ENCODE measurements at regions not wholly inside any gene's neighbourhood (a gene's known extent, or its start where the extent isn't known, plus 50 kb on each side); places are given as distances from the start of the nearest gene placed in this dataset.

GRCh38 chr9:87181670-87182069 lies 234.4 kb upstream of the GAS1 start:
- Histone ChIP-seq H3K4me3 (replicated peaks in 1 of 3; ENCODE audit: insufficient read depth in 1 of 3, low read depth in 1 of 3, low read length in 3 of 3) (no peak overlapping the region), H4K20me1 (replicated peaks; ENCODE audit: control insufficient read depth, extremely low read depth, insufficient read depth, low read length) (no peaks in the 10 kb centered on the region), H3K4me2 (ENCODE audit: insufficient read depth, low read length) (no peak overlapping the region), H3K79me2 (ENCODE audit: control insufficient read depth, insufficient read depth, low read length) (no peaks in the 10 kb centered on the region), H3K36me3 (ENCODE audit: control insufficient read depth in 2 of 2, extremely low read depth in 1 of 2, insufficient read depth in 2 of 2, low read length in 2 of 2) (no peaks in the 10 kb centered on the region), H3K9me1 (replicated peaks; ENCODE audit: control insufficient read depth, extremely low read depth, insufficient read depth, low read length) (no peaks in the 10 kb centered on the region), H2AFZ (ENCODE audit: low read depth, low read length) (no peak overlapping the region), H3K9me3 (replicated peaks; ENCODE audit: control insufficient read depth, insufficient read depth, low read length) (no peaks in the 10 kb centered on the region), H3K27me3 (ENCODE audit: control insufficient read depth in 2 of 2, insufficient read depth in 2 of 2, low read length in 2 of 2) (no peaks in the 10 kb centered on the region), H3K9ac (replicated peaks; ENCODE audit: extremely low read depth, insufficient read depth, low read length) (no peak overlapping the region), H3K4me1 (ENCODE audit: control insufficient read depth, extremely low read depth, insufficient read depth, low read length) (no peaks in the 10 kb centered on the region), H3K27ac (ENCODE audit: insufficient read depth, low read depth, low read length) (no peak overlapping the region)
- dilution Hi-C loops (cut with MboI; ENCODE audit: extremely low pct_ligation_motif_present, low sequenced_read_pairs): no loop called here
- FAIRE-seq (no peak), DNase-seq (ENCODE audit: low read depth, low spot score) (no peak)
- TF ChIP-seq POLR2A (IDR thresholded peaks at IDR 0.05; ENCODE audit: low read depth, low read length) (no peak), FOS (IDR thresholded peaks at IDR 0.05; ENCODE audit: borderline replicate concordance, insufficient read depth, low read length) (no peak), POLR2AphosphoS5 (IDR thresholded peaks at IDR 0.05; ENCODE audit: insufficient read depth, low read depth, low read length) (no peak), JUN (IDR thresholded peaks at IDR 0.05; ENCODE audit: borderline replicate concordance, insufficient read depth, insufficient read length, low read depth) (no peak), GATA2 (IDR thresholded peaks at IDR 0.05; ENCODE audit: insufficient read depth, insufficient read length, low read depth, low read length) (no peak), MAX (IDR thresholded peaks at IDR 0.05; ENCODE audit: insufficient read depth, insufficient read length) (no peak), EZH2 (IDR thresholded peaks at IDR 0.05; ENCODE audit: borderline replicate concordance, low read depth, low read length, severe bottlenecking) (no peak), MYC (IDR thresholded peaks at IDR 0.05; ENCODE audit: low read depth, low read length) (no peak)
- TF ChIP-seq, protein P1, sequence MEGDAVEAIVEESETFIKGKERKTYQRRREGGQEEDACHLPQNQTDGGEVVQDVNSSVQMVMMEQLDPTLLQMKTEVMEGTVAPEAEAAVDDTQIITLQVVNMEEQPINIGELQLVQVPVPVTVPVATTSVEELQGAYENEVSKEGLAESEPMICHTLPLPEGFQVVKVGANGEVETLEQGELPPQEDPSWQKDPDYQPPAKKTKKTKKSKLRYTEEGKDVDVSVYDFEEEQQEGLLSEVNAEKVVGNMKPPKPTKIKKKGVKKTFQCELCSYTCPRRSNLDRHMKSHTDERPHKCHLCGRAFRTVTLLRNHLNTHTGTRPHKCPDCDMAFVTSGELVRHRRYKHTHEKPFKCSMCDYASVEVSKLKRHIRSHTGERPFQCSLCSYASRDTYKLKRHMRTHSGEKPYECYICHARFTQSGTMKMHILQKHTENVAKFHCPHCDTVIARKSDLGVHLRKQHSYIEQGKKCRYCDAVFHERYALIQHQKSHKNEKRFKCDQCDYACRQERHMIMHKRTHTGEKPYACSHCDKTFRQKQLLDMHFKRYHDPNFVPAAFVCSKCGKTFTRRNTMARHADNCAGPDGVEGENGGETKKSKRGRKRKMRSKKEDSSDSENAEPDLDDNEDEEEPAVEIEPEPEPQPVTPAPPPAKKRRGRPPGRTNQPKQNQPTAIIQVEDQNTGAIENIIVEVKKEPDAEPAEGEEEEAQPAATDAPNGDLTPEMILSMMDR (IDR thresholded peaks at IDR 0.05; ENCODE audit: extremely low read depth in 1 of 2, insufficient read depth in 1 of 2, low read depth in 1 of 2, low read length in 2 of 2): no peak
- ChIA-PET POLR2A (no interaction called here), CTCF (interaction anchor here (0.6 kb wide), 1 partner anchor 98 kb away, joined by 4 read pairs; no protein-coding TSS in a partner anchor)
- intact Hi-C loops (cut with micrococcal nuclease): no loop called here
- no TSS peak for BruUV-seq (replicated peaks)

Measured in endothelial cell of umbilical vein (primary cell).